Right cardiac atrium (tissue), 2 donors: ENCODE measurements at regions not wholly inside any gene's neighbourhood (a gene's known extent, or its start where the extent isn't known, plus 50 kb on each side); places are given as distances from the start of the nearest gene placed in this dataset.

Source experiments
- microRNA-seq, 2 donors: library from miRNA; unstranded; fragments of <30 nt; microRNA quantifications; one replicate each; pipeline ENCODE4 v1.2.0, GENCODE V29; 2020 to 2021
- donor health status: DM: no; HTN: yes; CAD: no.
- donor health status: DM: no; HTN: no; CAD: no.

Small RNAs in the stretch of these regions (microRNA-seq; reads per million reads assigned to microRNA genes)
- 0 reads per million in 2 donors for gene MIR2682
